ENCODE measurements at regions not wholly inside any gene's neighbourhood (a gene's known extent, or its start where the extent isn't known, plus 50 kb on each side); places are given as distances from the start of the nearest gene placed in this dataset.
A peak's percentile ranks its signal among the peaks of the same experiment; 100 is the strongest.

- no peak overlapping the region for H3K4me3 Mint-ChIP-seq
Observed at GRCh38 chr2:149271575-149271974, 58.8 kb upstream of the LYPD6 start.

GRCh38 chr2:149278161-149278871 lies 52.1 kb upstream of the LYPD6 start:
- no peak overlapping the region for H3K27ac ChIP-seq (ENCODE audit: insufficient read depth, low read length, poor library complexity, severe bottlenecking)
- peaks cover 0 to 3% (median 0%) of the 10 kb centered on the region in 7 donors for H3K9me3 Mint-ChIP-seq
- H3K4me3 ChIP-seq (ENCODE audit: low read depth, low read length) = no peak overlapping the region
- H3K4me1 ChIP-seq (ENCODE audit: control insufficient read depth, insufficient read depth, low read length, poor library complexity, severe bottlenecking) = no peaks in the 10 kb centered on the region
- no peak for ATAC-seq (ENCODE audit: low read depth in 2 of 2)
- H3K27me3 Mint-ChIP-seq = no peaks in the 10 kb centered on the region
- no peaks in the 10 kb centered on the region for H3K36me3 Mint-ChIP-seq
- H3K4me1 Mint-ChIP-seq = no peaks in the 10 kb centered on the region
- no peak overlapping the region for H3K27ac Mint-ChIP-seq
- H3K36me3 ChIP-seq (ENCODE audit: control insufficient read depth, insufficient read depth, low read length) = no peaks in the 10 kb centered on the region
- H3K27me3 ChIP-seq (ENCODE audit: control insufficient read depth, insufficient read depth, low read length) = no peaks in the 10 kb centered on the region
- no peak overlapping the region for H3K4me3 Mint-ChIP-seq
- no peak for DNase-seq
- H3K9me3 ChIP-seq (ENCODE audit: control insufficient read depth in 2 of 2, low read length in 2 of 2) = no peaks in the 10 kb centered on the region

More at GRCh38 chr2:149271575-149271974, 58.8 kb upstream of the LYPD6 start:
- DNase-seq (no peak), ATAC-seq (ENCODE audit: low read depth in 2 of 2) (no peak)
- H3K27me3 ChIP-seq (ENCODE audit: control insufficient read depth, insufficient read depth, low read length) = no peaks in the 10 kb centered on the region
- no peaks in the 10 kb centered on the region for H3K36me3 ChIP-seq (ENCODE audit: control insufficient read depth, insufficient read depth, low read length)
- Mint-ChIP-seq H3K4me1 (no peaks in the 10 kb centered on the region), H3K9me3 (peaks cover 0 to 11% (median 0%) of the 10 kb centered on the region in 7 donors), H3K36me3 (no peaks in the 10 kb centered on the region), H3K27ac (peak overlapping the region in 1 of 3 donors; percentile 10), H3K27me3 (no peaks in the 10 kb centered on the region)
- no peak overlapping the region for H3K27ac ChIP-seq (ENCODE audit: insufficient read depth, low read length, poor library complexity, severe bottlenecking)
- H3K4me3 ChIP-seq (ENCODE audit: low read depth, low read length) = no peak overlapping the region
- H3K9me3 ChIP-seq (ENCODE audit: control insufficient read depth in 2 of 2, low read length in 2 of 2) = no peaks in the 10 kb centered on the region
- no peaks in the 10 kb centered on the region for H3K4me1 ChIP-seq (ENCODE audit: control insufficient read depth, insufficient read depth, low read length, poor library complexity, severe bottlenecking)

DNA sequence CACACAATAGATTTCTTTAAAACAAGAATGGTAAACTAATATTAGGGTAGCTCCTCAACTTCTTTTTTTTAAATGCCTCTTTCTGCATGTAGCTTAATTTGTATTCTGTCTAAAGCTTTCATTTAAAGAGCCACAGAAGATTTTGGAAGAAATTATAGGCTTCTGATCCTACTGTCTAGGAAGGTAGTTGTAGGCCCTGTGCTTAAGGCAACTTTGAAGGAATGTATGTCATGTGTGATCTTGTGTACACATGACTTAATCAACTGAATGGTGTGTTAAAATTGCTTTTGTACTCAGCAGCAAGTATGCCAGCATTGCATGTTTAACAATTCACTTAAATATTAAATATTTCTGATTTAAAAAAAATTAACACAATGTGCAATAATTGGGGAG lies 51.5 kb upstream of the LYPD6 start:
- Histone ChIP-seq H3K4me1 (ENCODE audit: control insufficient read depth, insufficient read depth, low read length, poor library complexity, severe bottlenecking) (no peaks in the 10 kb centered on the region), H3K27me3 (ENCODE audit: control insufficient read depth, insufficient read depth, low read length) (no peaks in the 10 kb centered on the region), H3K4me3 (ENCODE audit: low read depth, low read length) (no peak overlapping the region), H3K9me3 (ENCODE audit: control insufficient read depth in 2 of 2, low read length in 2 of 2) (no peaks in the 10 kb centered on the region), H3K36me3 (ENCODE audit: control insufficient read depth, insufficient read depth, low read length) (no peaks in the 10 kb centered on the region), H3K27ac (ENCODE audit: insufficient read depth, low read length, poor library complexity, severe bottlenecking) (no peak overlapping the region)
- Mint-ChIP-seq H3K4me1 (no peaks in the 10 kb centered on the region), H3K36me3 (no peaks in the 10 kb centered on the region), H3K27me3 (no peaks in the 10 kb centered on the region), H3K27ac (no peak overlapping the region), H3K4me3 (no peak overlapping the region), H3K9me3 (peaks cover 0 to 3% (median 0%) of the 10 kb centered on the region in 7 donors)
- ATAC-seq (ENCODE audit: low read depth in 2 of 2) = no peak
- DNase-seq = no peak
